ENCODE measurements at regions not wholly inside any gene's neighbourhood (a gene's known extent, or its start where the extent isn't known, plus 50 kb on each side); places are given as distances from the start of the nearest gene placed in this dataset.

DNA sequence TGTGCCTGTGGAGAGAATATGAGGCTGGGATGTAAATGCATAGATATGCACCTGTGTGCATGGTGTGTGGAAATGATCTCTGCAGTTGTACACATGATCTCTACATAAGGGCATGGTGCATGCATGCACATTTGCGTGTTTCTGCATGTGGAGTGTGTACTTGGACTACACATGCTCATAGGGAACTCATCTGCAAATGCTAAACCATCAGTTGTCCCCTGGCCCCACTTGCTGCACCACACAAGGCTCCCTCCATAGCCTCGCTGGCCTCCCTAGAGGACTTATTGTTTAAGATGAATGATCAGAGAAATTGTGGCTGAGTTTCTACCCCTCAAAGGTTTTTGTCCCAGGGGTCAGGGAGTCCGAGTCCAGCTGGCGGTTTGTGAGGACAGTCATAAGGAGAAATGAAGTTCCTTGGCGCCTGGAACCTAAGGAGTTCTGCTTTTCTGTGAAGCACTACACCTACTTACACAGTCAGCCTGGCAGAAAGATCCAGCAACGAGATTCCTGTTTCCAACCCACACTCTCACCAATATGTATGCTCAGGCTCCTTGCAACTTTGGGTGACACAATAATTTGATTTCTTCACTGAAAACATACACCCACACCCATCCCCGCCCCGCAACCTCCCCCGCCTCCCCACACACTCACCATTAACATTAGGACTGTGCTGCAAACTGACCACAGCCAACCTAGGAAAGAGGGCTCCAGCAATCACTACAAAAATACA lies 79.9 kb upstream of the CPEB4 start:
- TF ChIP-seq, protein P1, sequence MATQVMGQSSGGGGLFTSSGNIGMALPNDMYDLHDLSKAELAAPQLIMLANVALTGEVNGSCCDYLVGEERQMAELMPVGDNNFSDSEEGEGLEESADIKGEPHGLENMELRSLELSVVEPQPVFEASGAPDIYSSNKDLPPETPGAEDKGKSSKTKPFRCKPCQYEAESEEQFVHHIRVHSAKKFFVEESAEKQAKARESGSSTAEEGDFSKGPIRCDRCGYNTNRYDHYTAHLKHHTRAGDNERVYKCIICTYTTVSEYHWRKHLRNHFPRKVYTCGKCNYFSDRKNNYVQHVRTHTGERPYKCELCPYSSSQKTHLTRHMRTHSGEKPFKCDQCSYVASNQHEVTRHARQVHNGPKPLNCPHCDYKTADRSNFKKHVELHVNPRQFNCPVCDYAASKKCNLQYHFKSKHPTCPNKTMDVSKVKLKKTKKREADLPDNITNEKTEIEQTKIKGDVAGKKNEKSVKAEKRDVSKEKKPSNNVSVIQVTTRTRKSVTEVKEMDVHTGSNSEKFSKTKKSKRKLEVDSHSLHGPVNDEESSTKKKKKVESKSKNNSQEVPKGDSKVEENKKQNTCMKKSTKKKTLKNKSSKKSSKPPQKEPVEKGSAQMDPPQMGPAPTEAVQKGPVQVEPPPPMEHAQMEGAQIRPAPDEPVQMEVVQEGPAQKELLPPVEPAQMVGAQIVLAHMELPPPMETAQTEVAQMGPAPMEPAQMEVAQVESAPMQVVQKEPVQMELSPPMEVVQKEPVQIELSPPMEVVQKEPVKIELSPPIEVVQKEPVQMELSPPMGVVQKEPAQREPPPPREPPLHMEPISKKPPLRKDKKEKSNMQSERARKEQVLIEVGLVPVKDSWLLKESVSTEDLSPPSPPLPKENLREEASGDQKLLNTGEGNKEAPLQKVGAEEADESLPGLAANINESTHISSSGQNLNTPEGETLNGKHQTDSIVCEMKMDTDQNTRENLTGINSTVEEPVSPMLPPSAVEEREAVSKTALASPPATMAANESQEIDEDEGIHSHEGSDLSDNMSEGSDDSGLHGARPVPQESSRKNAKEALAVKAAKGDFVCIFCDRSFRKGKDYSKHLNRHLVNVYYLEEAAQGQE (IDR thresholded peaks at IDR 0.05; ENCODE audit: insufficient read depth in 1 of 2, low read depth in 2 of 2, low read length in 1 of 2), result no peak
- TF ChIP-seq, protein P2, sequence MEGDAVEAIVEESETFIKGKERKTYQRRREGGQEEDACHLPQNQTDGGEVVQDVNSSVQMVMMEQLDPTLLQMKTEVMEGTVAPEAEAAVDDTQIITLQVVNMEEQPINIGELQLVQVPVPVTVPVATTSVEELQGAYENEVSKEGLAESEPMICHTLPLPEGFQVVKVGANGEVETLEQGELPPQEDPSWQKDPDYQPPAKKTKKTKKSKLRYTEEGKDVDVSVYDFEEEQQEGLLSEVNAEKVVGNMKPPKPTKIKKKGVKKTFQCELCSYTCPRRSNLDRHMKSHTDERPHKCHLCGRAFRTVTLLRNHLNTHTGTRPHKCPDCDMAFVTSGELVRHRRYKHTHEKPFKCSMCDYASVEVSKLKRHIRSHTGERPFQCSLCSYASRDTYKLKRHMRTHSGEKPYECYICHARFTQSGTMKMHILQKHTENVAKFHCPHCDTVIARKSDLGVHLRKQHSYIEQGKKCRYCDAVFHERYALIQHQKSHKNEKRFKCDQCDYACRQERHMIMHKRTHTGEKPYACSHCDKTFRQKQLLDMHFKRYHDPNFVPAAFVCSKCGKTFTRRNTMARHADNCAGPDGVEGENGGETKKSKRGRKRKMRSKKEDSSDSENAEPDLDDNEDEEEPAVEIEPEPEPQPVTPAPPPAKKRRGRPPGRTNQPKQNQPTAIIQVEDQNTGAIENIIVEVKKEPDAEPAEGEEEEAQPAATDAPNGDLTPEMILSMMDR (IDR thresholded peaks at IDR 0.05), result no peak
- TF ChIP-seq SIN3A (IDR thresholded peaks at IDR 0.05; ENCODE audit: borderline replicate concordance, insufficient read depth, low read depth, low read length), result no peak
- no peak for TF ChIP-seq POLR2AphosphoS5 (IDR thresholded peaks at IDR 0.05; ENCODE audit: low read depth, low read length)
